PC-9 (cell line): ENCODE measurements at regions not wholly inside any gene's neighbourhood (a gene's known extent, or its start where the extent isn't known, plus 50 kb on each side); places are given as distances from the start of the nearest gene placed in this dataset.

Experiments
- BruUV-seq: library from RNA; stranded (reverse); fragments of 400-500 nt; replicated peaks from 2 replicates; lab custom pipeline; 2021; lab: Mats Ljungman, UMichigan
- CTCF ChIA-PET: fragments of 300-600 bp; sonication (Branson Sonifier 250); formaldehyde crosslinking; loops from one replicate; lab custom pipeline; 2022; ENCODE audit warnings: antibody characterized with exemption; lab: Charles Lee
- POLR2A ChIA-PET: fragments of 300-600 bp; sonication (Branson Sonifier 250); formaldehyde crosslinking; loops from one replicate; lab custom pipeline; 2022; ENCODE audit warnings: antibody characterized with exemption; ENCODE audit not compliant: unreplicated experiment; lab: Charles Lee
- DNase-seq, 2 experiments: peaks; one replicate each; pipeline versions ENCODE4 v3.0.0 to v3.0.0-alpha.2; 2015 to 2022; ENCODE audit warnings: mixed read lengths in 1 of 2
- H2AFZ ChIP-seq: fragments of 200-600 bp; sonication (generic); 2 replicates; pipeline ENCODE4 v1.8.1; 2017; ENCODE audit warnings: antibody characterized with exemption
- H3F3A ChIP-seq: fragments of 200-600 bp; sonication (generic); 2 replicates; pipeline ENCODE4 v1.8.1; 2017; ENCODE audit warnings: antibody characterized with exemption, mild to moderate bottlenecking, low read depth; ENCODE audit not compliant: insufficient read depth
- H3K27ac ChIP-seq: fragments of 200-600 bp; sonication (generic); 2 replicates; pipeline ENCODE4 v1.6.1; 2016; ENCODE audit warnings: mixed run types
- H3K27me3 ChIP-seq: fragments of 200-600 bp; sonication (generic); 2 replicates; pipeline ENCODE4 v1.6.1; 2016; ENCODE audit warnings: low read depth, mixed run types; ENCODE audit not compliant: insufficient read depth
- H3K36me3 ChIP-seq: fragments of 200-600 bp; sonication (generic); 2 replicates; pipeline ENCODE4 v1.6.1; 2016; ENCODE audit warnings: low read depth, mixed run types
- H3K4me1 ChIP-seq: fragments of 200-600 bp; sonication (generic); replicated peaks from 2 replicates; pipeline ENCODE4 v1.6.1; 2016; ENCODE audit warnings: mixed run types; ENCODE audit not compliant: insufficient read depth
- H3K4me2 ChIP-seq: fragments of 200-600 bp; sonication (generic); 2 replicates; pipeline ENCODE4 v1.6.1; 2017; ENCODE audit warnings: mixed run types
- H3K4me3 ChIP-seq: fragments of 200-600 bp; sonication (generic); 2 replicates; pipeline ENCODE4 v1.6.1; 2016; ENCODE audit warnings: mixed run types
- H3K79me2 ChIP-seq: fragments of 200-600 bp; sonication (generic); 2 replicates; pipeline ENCODE4 v1.6.1; 2017; ENCODE audit warnings: low read depth, mixed run types
- H3K9me2 ChIP-seq: fragments of 200-600 bp; sonication (generic); 2 replicates; pipeline ENCODE4 v1.8.1; 2017; ENCODE audit warnings: mild to moderate bottlenecking; ENCODE audit not compliant: insufficient read depth
- H3K9me3 ChIP-seq: fragments of 200-600 bp; sonication (generic); 2 replicates; pipeline ENCODE4 v1.8.1; 2016; ENCODE audit warnings: low read depth; ENCODE audit not compliant: insufficient read depth
- H4K20me1 ChIP-seq: fragments of 200-600 bp; sonication (generic); 2 replicates; pipeline ENCODE4 v1.8.1; 2017; ENCODE audit not compliant: insufficient read depth
- CTCF ChIP-seq: fragments of 200-600 bp; sonication (generic); conservative IDR thresholded peaks from 2 replicates; pipeline ENCODE4 v1.6.1; 2017; ENCODE audit warnings: mixed run types, antibody characterized with exemption, mild to moderate bottlenecking, moderate library complexity
- EZH2 ChIP-seq: fragments of 200-600 bp; sonication (generic); IDR thresholded peaks from 2 replicates; pipeline ENCODE4 v1.8.0; 2017; ENCODE audit warnings: antibody characterized with exemption, low read depth
- intact Hi-C: fragments of 100-400 bp; cut with micrococcal nuclease; formaldehyde crosslinking; loops from one replicate; pipeline ENCODE4 v1.10.0; 2022; ENCODE audit not compliant: unreplicated experiment

DNA sequence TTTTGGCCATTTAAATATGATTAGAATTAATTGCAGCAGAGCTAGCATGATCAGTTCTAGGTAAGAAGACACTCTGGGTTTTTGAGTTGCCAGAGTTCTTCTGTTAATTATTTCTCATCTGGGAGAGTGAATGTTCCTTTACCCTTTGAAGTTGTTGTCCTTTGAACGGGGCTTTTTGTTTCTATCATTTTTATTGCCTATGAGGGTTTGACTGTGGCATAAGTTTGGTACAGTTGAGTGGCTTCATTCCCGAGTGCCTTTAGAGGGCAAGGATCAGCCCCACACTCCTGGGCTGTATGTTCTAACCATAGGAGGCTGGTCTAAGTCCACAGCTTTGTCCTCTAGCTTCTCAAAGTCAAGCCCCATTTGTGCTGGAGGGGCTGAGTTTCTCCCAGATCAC, 804.3 kb downstream of the KCNJ3 start:
- Histone ChIP-seq H3K79me2 (no peaks in the 10 kb centered on the region), H3K27me3 (no peaks in the 10 kb centered on the region), H3F3A (no peaks in the 10 kb centered on the region), H3K4me3 (no peak overlapping the region), H3K27ac (no peak overlapping the region), H3K36me3 (no peaks in the 10 kb centered on the region), H2AFZ (no peak overlapping the region), H3K4me2 (no peak overlapping the region), H3K9me3 (no peaks in the 10 kb centered on the region), H4K20me1 (no peaks in the 10 kb centered on the region), H3K4me1 (no peaks in the 10 kb centered on the region), H3K9me2 (no peaks in the 10 kb centered on the region)
- BruUV-seq: no TSS peak
- intact Hi-C loops: no loop called here
- ChIA-PET CTCF (no interaction called here), POLR2A (no interaction called here)
- no peak for DNase-seq
- TF ChIP-seq CTCF (no peak), EZH2 (no peak)

- DNase-seq: no peak
- H3K27me3 ChIP-seq: no peaks in the 10 kb centered on the region
- no peak overlapping the region for H3K4me3 ChIP-seq
- H3K36me3 ChIP-seq: no peaks in the 10 kb centered on the region
- H3K4me2 ChIP-seq: no peak overlapping the region
- no peaks in the 10 kb centered on the region for H3K79me2 ChIP-seq
- H3K4me1 ChIP-seq: no peaks in the 10 kb centered on the region
- intact Hi-C loops: no loop called here
- H3K9me2 ChIP-seq: no peaks in the 10 kb centered on the region; the same call in 1 of the 2 replicates
- no peak overlapping the region for H2AFZ ChIP-seq
- ChIA-PET CTCF (no interaction called here), POLR2A (no interaction called here)
- no peaks in the 10 kb centered on the region for H3F3A ChIP-seq
- H4K20me1 ChIP-seq: no peaks in the 10 kb centered on the region
- no peak for TF ChIP-seq EZH2
- BruUV-seq: no TSS peak
- no peak overlapping the region for H3K27ac ChIP-seq
- no peaks in the 10 kb centered on the region for H3K9me3 ChIP-seq
Measured at GRCh38 chr2:155498106-155498505, 799.6 kb downstream of the KCNJ3 start.

DNA sequence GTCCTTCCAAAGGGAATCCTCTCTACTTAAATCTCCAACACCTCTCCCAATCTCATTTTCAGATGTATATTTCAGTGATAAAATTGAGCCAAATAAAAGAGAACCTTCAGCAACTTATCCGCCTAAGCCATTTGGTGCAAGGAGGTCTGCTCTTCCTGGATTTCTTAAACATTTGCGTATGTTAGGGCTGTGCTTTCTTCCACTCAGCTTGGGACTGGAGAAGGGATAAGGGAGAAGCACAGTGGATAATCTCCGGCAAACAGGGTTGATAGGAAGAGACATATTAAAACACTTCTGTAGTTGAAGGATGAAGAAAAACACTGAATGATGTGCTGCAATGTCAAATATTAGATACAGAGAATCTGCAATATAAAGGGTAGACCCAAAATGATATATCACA, 796.2 kb downstream of the KCNJ3 start:
- ChIA-PET CTCF (no interaction called here), POLR2A (no interaction called here)
- TF ChIP-seq EZH2 (no peak), CTCF (no peak)
- H2AFZ ChIP-seq: no peak overlapping the region
- H3F3A ChIP-seq: no peaks in the 10 kb centered on the region
- DNase-seq: no peak
- no peaks in the 10 kb centered on the region for H3K36me3 ChIP-seq
- intact Hi-C loops: no loop called here
- H3K9me2 ChIP-seq: no peaks in the 10 kb centered on the region; the same call in 1 of the 2 replicates
- H3K9me3 ChIP-seq: no peaks in the 10 kb centered on the region
- no peaks in the 10 kb centered on the region for H4K20me1 ChIP-seq
- no peak overlapping the region for H3K4me2 ChIP-seq
- no peak overlapping the region for H3K27ac ChIP-seq
- H3K4me1 ChIP-seq: no peaks in the 10 kb centered on the region
- no peak overlapping the region for H3K4me3 ChIP-seq
- no TSS peak for BruUV-seq
- no peaks in the 10 kb centered on the region for H3K27me3 ChIP-seq
- H3K79me2 ChIP-seq: no peaks in the 10 kb centered on the region

DNA sequence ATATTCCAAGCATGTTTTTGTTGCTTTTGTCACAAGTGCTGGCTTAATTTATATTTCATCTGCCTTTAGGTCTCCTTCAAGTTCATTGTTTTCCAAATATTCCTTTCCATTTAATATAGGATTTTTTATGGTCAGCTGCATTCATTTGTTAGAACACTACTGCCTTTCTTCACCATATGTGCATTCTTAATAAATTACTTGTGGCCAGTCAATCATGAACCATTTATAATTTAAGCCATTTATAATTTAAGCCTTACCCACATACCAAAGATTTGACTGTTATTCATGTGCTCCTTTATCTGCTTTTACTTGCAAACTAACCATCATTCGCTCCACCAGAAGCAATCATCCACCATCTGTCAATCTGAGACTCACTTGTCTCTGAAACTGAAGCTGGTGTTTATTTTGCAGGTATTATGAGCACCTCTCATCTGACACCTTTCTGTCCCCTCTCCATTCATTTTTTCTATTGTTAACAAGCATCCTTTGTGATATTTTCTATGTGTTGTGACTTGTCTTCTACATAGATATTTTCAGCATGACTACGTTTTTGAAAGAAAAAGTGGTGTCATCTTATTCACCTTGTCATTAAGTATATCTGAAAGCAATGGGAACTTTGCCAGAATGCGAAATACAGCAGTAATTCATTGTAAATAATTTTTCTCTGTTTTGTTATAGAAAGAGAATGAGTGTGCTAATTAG, 786.8 kb downstream of the KCNJ3 start:
- DNase-seq: no peak
- Histone ChIP-seq H3K79me2 (no peaks in the 10 kb centered on the region), H4K20me1 (no peaks in the 10 kb centered on the region), H3K27ac (no peak overlapping the region), H3K4me2 (no peak overlapping the region), H3F3A (no peaks in the 10 kb centered on the region), H3K36me3 (no peaks in the 10 kb centered on the region), H3K4me1 (no peaks in the 10 kb centered on the region), H3K4me3 (no peak overlapping the region), H2AFZ (no peak overlapping the region), H3K27me3 (no peaks in the 10 kb centered on the region), H3K9me2 (no peaks in the 10 kb centered on the region), H3K9me3 (no peaks in the 10 kb centered on the region)
- no peak for TF ChIP-seq EZH2
- no peak for TF ChIP-seq CTCF
- ChIA-PET POLR2A (no interaction called here), CTCF (no interaction called here)
- intact Hi-C loops: no loop called here
- no TSS peak for BruUV-seq
